Neural progenitor cell (in vitro differentiated cells): ENCODE measurements at regions not wholly inside any gene's neighbourhood (a gene's known extent, or its start where the extent isn't known, plus 50 kb on each side); places are given as distances from the start of the nearest gene placed in this dataset.

Experiments used
- CTCF ChIP-seq: fragments of 200-600 bp; sonication (generic); IDR thresholded peaks from 2 replicates; pipeline ENCODE4 v1.5.1; 2017; ENCODE audit warnings: antibody characterized with exemption, mild to moderate bottlenecking
- EZH2 ChIP-seq: fragments of 200-600 bp; sonication (generic); IDR thresholded peaks from 2 replicates; pipeline ENCODE4 v1.6.1; 2017; ENCODE audit warnings: antibody characterized with exemption, mild to moderate bottlenecking, moderate library complexity

- TF ChIP-seq EZH2: no peak
- no peak for TF ChIP-seq CTCF
Measured at GRCh38 chr7:92888-93672, 99.3 kb upstream of the FAM20C start.
